GM12878 (cell line): ENCODE measurements at regions not wholly inside any gene's neighbourhood (a gene's known extent, or its start where the extent isn't known, plus 50 kb on each side); places are given as distances from the start of the nearest gene placed in this dataset.

Experiments
- ATAC-seq: fragments of 200-7000 bp; cut with Tn5 transposase; 3 replicates; pipeline ENCODE4 v1.9.1; 2020; ENCODE audit warnings: mild to moderate bottlenecking, moderate library complexity
- BruUV-seq: library from RNA; stranded (reverse); fragments of 400-500 nt; replicated peaks from 2 replicates; lab custom pipeline; 2021; lab: Mats Ljungman, UMichigan
- CTCF ChIA-PET: fragments of 300-600 bp; sonication (Branson Sonifier 250); formaldehyde crosslinking; extraction: SDS; loops from one replicate; lab custom pipeline; 2021; ENCODE audit warnings: inconsistent platforms; lab: Yijun Ruan, JAX
- POLR2A ChIA-PET: fragments of 350-600 bp; formaldehyde crosslinking; extraction: SDS; loops from one replicate; lab custom pipeline; 2021; ENCODE audit warnings: inconsistent platforms; lab: Charles Lee
- RAD21 ChIA-PET: fragments of 300-600 bp; sonication (Branson Sonifier 250); formaldehyde crosslinking; loops from one replicate; lab custom pipeline; 2023; ENCODE audit warnings: antibody characterized with exemption; ENCODE audit not compliant: unreplicated experiment; lab: Charles Lee
- SMC1A ChIA-PET: fragments of 300-600 bp; sonication (Branson Sonifier 250); formaldehyde crosslinking; loops from one replicate; lab custom pipeline; 2023; ENCODE audit not compliant: unreplicated experiment, uncharacterized antibody; lab: Charles Lee
- DNase-seq: peaks from one replicate; pipeline ENCODE4 v3.0.0-alpha.2; 2011; ENCODE audit warnings: low read depth, low spot score
- FAIRE-seq: peaks from 3 replicates; lab custom pipeline; 2011; peaks lifted over from hg19 to GRCh38; lab: Jason Lieb, UNC
- H2AFZ ChIP-seq: 2 replicates; pipeline ENCODE4 v1.6.0; 2011; ENCODE audit warnings: low read depth, low read length, control low read depth; ENCODE audit not compliant: control insufficient read depth
- H3K27ac ChIP-seq: 2 replicates; pipeline ENCODE4 v1.5.1; 2011; ENCODE audit warnings: control low read depth; ENCODE audit not compliant: control insufficient read depth, insufficient read depth
- H3K27me3 ChIP-seq, 2 experiments: replicated peaks in 1 of 2; 2 replicates each; pipeline versions ENCODE4 v1.6.0 to v1.6.1; 2011; ENCODE audit warnings: low read length in 1 of 2; ENCODE audit not compliant: control insufficient read depth in 2 of 2, insufficient read depth in 2 of 2
- H3K36me3 ChIP-seq, 2 experiments: 2 replicates each; pipeline ENCODE4 v1.5.1; 2011; ENCODE audit warnings: low read length in 1 of 2; ENCODE audit not compliant: control insufficient read depth in 2 of 2, insufficient read depth in 2 of 2
- H3K4me1 ChIP-seq: 2 replicates; pipeline ENCODE4 v1.6.1; 2011; ENCODE audit warnings: mild to moderate bottlenecking, low read length, moderate library complexity, mixed read lengths; ENCODE audit not compliant: control insufficient read depth, insufficient read depth
- H3K4me2 ChIP-seq: 2 replicates; pipeline ENCODE4 v1.6.0; 2011; ENCODE audit warnings: control low read depth; ENCODE audit not compliant: control insufficient read depth, insufficient read depth
- H3K4me3 ChIP-seq: fragments of 200-600 bp; sonication (generic); 2 replicates; pipeline ENCODE4 v1.5.1; 2016
- H3K79me2 ChIP-seq: 2 replicates; pipeline ENCODE4 v1.6.0; 2011; ENCODE audit warnings: low read length; ENCODE audit not compliant: control insufficient read depth, insufficient read depth
- H3K9ac ChIP-seq: 2 replicates; pipeline ENCODE4 v1.8.0; 2011; ENCODE audit warnings: low read length, control low read depth, mixed read lengths; ENCODE audit not compliant: control insufficient read depth, insufficient read depth
- H3K9me3 ChIP-seq: replicated peaks from 3 replicates; pipeline ENCODE4 v1.5.1; 2011; ENCODE audit warnings: mild to moderate bottlenecking, low read length; ENCODE audit not compliant: control insufficient read depth, insufficient read depth
- H4K20me1 ChIP-seq: 2 replicates; pipeline ENCODE4 v1.6.0; 2011; ENCODE audit not compliant: control insufficient read depth, insufficient read depth
- ASH2L ChIP-seq: fragments of 300-600, 200-600 bp; sonication (generic); IDR thresholded peaks from 2 replicates; pipeline ENCODE4 v1.6.1; 2017; ENCODE audit warnings: low read depth, mild to moderate bottlenecking, borderline replicate concordance
- EP300 ChIP-seq, 2 experiments: fragments of 150-350 bp in 1 of 2; IDR thresholded peaks; 2 replicates each; pipeline ENCODE4 v1.6.1; 2011 to 2012; ENCODE audit warnings: low read depth in 2 of 2, low read length in 2 of 2, borderline replicate concordance in 1 of 2, improper control_type of control experiment in 1 of 2, inconsistent platforms in 1 of 2; ENCODE audit not compliant: control insufficient read depth in 1 of 2
- FOXK2 ChIP-seq: fragments of 450-650 bp; IDR thresholded peaks from 2 replicates; pipeline ENCODE4 v1.6.1; 2017; ENCODE audit warnings: mild to moderate bottlenecking, moderate library complexity
- IRF4 ChIP-seq: IDR thresholded peaks from 2 replicates; pipeline ENCODE4 v1.6.1; 2011; ENCODE audit warnings: low read depth, low read length
- MTA3 ChIP-seq: IDR thresholded peaks from 2 replicates; pipeline ENCODE4 v1.6.1; 2012; ENCODE audit warnings: low read length, inconsistent platforms, borderline replicate concordance
- NBN ChIP-seq: fragments of 450-650 bp; IDR thresholded peaks from 2 replicates; pipeline ENCODE4 v1.6.1; 2016
- PAX5 ChIP-seq: IDR thresholded peaks from 2 replicates; pipeline ENCODE4 v1.6.1; 2011; ENCODE audit warnings: low read depth, low read length, borderline replicate concordance
- SMAD5 ChIP-seq: IDR thresholded peaks from 2 replicates; pipeline ENCODE4 v1.6.1; 2016; ENCODE audit warnings: antibody characterized with exemption, low read depth
- SMARCA5 ChIP-seq: fragments of 450-650 bp; IDR thresholded peaks from 2 replicates; pipeline ENCODE4 v1.6.1; 2017; ENCODE audit warnings: mild to moderate bottlenecking
- SPI1 ChIP-seq: IDR thresholded peaks from 2 replicates; pipeline ENCODE4 v1.6.1; 2011; ENCODE audit warnings: low read depth, mild to moderate bottlenecking, low read length, moderate library complexity, borderline replicate concordance; ENCODE audit not compliant: insufficient read depth
- ZBED1 ChIP-seq: IDR thresholded peaks from 2 replicates; pipeline ENCODE4 v1.6.1; 2016; ENCODE audit warnings: borderline replicate concordance
- ZNF217 ChIP-seq: fragments of 450-650 bp; IDR thresholded peaks from 2 replicates; pipeline ENCODE4 v1.6.1; 2017; ENCODE audit warnings: antibody characterized with exemption, mild to moderate bottlenecking
- WGBS: methylation state at CpG from one replicate; pipeline ENCODE4 v1.1.6; 2016; ENCODE audit warnings: low lambda C conversion rate; ENCODE audit not compliant: insufficient replicate concordance, insufficient coverage; ENCODE audit errors: missing lambda C conversion rate; 5-methylcytosine and 5-hydroxymethylcytosine counted together
- in situ Hi-C: fragments of 300-500 bp; cut with MboI; formaldehyde crosslinking; loops from 9 replicates; pipeline ENCODE4 v1.14.3; 2018; ENCODE audit warnings: mixed read lengths
- intact Hi-C: fragments of 100-400 bp; cut with micrococcal nuclease; formaldehyde crosslinking; loops from one replicate; pipeline ENCODE4 v1.14.2; 2022; ENCODE audit not compliant: unreplicated experiment
- TF ChIP-seq, protein P1 (sequence below): IDR thresholded peaks from 2 replicates; pipeline ENCODE4 v1.6.1; 2012; ENCODE audit warnings: low read depth, low read length, improper control_type of control experiment
- TF ChIP-seq, protein P2 (sequence below): fragments of 450-650 bp; IDR thresholded peaks from 2 replicates; pipeline ENCODE4 v1.6.1; 2017; ENCODE audit warnings: mild to moderate bottlenecking, moderate library complexity
- TF ChIP-seq, protein P3 (sequence below): fragments of 450-650 bp; IDR thresholded peaks from 2 replicates; pipeline ENCODE4 v1.6.1; 2016; ENCODE audit warnings: mild to moderate bottlenecking, moderate library complexity, borderline replicate concordance

DNA sequence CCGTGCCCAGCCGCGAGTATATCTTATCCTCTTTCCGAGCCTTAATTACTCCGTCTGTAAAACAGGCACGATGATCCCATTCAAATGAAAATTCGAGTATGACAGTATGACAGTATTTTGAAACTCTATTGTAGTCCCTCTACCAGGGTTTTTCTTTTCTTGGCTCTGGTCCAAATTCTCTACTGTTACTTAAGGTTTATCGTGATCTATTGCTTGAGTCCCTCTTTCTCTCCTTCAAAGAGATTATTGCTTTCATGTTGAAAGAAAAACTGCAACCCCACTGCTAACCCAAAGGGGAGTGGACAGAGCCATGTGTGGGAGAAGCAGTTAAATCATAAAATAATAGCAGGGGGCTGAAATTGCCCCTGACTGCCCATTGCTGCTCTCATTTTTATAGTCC is 1156.6 kb upstream of the AUTS2 start (continued):
- TF ChIP-seq, protein P1, sequence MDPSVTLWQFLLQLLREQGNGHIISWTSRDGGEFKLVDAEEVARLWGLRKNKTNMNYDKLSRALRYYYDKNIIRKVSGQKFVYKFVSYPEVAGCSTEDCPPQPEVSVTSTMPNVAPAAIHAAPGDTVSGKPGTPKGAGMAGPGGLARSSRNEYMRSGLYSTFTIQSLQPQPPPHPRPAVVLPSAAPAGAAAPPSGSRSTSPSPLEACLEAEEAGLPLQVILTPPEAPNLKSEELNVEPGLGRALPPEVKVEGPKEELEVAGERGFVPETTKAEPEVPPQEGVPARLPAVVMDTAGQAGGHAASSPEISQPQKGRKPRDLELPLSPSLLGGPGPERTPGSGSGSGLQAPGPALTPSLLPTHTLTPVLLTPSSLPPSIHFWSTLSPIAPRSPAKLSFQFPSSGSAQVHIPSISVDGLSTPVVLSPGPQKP, result no peak
- TF ChIP-seq NBN (no peak), MTA3 (no peak)

DNA sequence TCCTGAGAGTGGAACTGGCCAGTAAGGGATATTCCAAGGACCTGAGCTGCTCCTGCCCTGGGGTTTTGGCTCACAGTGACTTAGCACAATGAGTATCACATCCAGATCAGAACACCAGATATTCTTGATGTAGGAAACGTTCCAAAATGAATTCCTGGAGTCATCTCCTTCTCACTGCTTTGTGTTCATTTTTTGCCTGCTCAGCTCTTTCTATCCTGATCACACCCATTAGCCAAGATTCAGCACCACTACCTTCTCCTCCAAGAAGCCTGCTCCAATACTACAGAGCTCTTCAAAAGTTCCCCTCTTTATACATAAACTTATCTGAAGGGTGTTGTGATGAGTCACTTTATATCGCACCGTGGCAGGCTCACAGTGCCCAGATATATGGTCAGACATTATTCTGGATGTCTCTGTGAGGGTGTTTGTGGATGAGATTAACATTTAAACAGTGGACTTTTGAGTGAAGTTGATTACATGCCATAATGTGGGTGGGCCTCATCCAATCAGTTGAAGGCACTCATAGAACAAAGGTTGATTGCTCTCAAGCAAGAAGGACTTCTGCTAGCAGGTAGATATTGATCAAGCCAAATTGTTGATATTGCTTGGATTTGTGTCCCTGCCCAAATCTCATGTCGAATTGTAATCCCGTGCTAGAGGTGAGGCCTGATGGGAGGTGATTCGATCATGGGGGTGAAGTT is 1155.2 kb upstream of the AUTS2 start:
- ChIA-PET CTCF (no interaction called here), RAD21 (no interaction called here), POLR2A (no interaction called here), SMC1A (no interaction called here)
- no peaks in the 10 kb centered on the region for H3K36me3 ChIP-seq
- H2AFZ ChIP-seq, result no peak overlapping the region
- H3K9me3 ChIP-seq, result no peaks in the 10 kb centered on the region; the same call in 2 of the 3 replicates
- no peak overlapping the region for H3K4me3 ChIP-seq
- no peaks in the 10 kb centered on the region for H3K4me1 ChIP-seq
- ATAC-seq, result no peak
- H3K79me2 ChIP-seq, result no peaks in the 10 kb centered on the region
- H4K20me1 ChIP-seq, result no peaks in the 10 kb centered on the region
- FAIRE-seq, result no peak
- no TSS peak for BruUV-seq
- intact Hi-C loops, result no loop called here
- WGBS, result 22% methylated on average over 6 of the region's 6 CpGs
- H3K4me2 ChIP-seq, result no peak overlapping the region
- no peaks in the 10 kb centered on the region for H3K27me3 ChIP-seq
- in situ Hi-C loops, result no loop called here
- H3K9ac ChIP-seq, result no peak overlapping the region
- H3K27ac ChIP-seq, result no peak overlapping the region
- no peak for DNase-seq
- TF ChIP-seq FOXK2, result no peak
- TF ChIP-seq ZNF217, result no peak
- no peak for TF ChIP-seq PAX5
- TF ChIP-seq, protein P2, sequence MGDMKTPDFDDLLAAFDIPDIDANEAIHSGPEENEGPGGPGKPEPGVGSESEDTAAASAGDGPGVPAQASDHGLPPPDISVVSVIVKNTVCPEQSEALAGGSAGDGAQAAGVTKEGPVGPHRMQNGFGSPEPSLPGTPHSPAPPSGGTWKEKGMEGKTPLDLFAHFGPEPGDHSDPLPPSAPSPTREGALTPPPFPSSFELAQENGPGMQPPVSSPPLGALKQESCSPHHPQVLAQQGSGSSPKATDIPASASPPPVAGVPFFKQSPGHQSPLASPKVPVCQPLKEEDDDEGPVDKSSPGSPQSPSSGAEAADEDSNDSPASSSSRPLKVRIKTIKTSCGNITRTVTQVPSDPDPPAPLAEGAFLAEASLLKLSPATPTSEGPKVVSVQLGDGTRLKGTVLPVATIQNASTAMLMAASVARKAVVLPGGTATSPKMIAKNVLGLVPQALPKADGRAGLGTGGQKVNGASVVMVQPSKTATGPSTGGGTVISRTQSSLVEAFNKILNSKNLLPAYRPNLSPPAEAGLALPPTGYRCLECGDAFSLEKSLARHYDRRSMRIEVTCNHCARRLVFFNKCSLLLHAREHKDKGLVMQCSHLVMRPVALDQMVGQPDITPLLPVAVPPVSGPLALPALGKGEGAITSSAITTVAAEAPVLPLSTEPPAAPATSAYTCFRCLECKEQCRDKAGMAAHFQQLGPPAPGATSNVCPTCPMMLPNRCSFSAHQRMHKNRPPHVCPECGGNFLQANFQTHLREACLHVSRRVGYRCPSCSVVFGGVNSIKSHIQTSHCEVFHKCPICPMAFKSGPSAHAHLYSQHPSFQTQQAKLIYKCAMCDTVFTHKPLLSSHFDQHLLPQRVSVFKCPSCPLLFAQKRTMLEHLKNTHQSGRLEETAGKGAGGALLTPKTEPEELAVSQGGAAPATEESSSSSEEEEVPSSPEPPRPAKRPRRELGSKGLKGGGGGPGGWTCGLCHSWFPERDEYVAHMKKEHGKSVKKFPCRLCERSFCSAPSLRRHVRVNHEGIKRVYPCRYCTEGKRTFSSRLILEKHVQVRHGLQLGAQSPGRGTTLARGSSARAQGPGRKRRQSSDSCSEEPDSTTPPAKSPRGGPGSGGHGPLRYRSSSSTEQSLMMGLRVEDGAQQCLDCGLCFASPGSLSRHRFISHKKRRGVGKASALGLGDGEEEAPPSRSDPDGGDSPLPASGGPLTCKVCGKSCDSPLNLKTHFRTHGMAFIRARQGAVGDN, result no peak
- TF ChIP-seq IRF4, result no peak
- TF ChIP-seq SPI1, result no peak
- TF ChIP-seq SMAD5, result no peak
- no peak for TF ChIP-seq EP300 (IDR thresholded peaks at IDR 0.05; ENCODE audit: borderline replicate concordance in 1 of 2, control insufficient read depth in 1 of 2, low read depth in 2 of 2, low read length in 2 of 2)
- no peak for TF ChIP-seq ZBED1
- TF ChIP-seq SMARCA5, result no peak
- no peak for TF ChIP-seq ASH2L
- TF ChIP-seq, protein P3, sequence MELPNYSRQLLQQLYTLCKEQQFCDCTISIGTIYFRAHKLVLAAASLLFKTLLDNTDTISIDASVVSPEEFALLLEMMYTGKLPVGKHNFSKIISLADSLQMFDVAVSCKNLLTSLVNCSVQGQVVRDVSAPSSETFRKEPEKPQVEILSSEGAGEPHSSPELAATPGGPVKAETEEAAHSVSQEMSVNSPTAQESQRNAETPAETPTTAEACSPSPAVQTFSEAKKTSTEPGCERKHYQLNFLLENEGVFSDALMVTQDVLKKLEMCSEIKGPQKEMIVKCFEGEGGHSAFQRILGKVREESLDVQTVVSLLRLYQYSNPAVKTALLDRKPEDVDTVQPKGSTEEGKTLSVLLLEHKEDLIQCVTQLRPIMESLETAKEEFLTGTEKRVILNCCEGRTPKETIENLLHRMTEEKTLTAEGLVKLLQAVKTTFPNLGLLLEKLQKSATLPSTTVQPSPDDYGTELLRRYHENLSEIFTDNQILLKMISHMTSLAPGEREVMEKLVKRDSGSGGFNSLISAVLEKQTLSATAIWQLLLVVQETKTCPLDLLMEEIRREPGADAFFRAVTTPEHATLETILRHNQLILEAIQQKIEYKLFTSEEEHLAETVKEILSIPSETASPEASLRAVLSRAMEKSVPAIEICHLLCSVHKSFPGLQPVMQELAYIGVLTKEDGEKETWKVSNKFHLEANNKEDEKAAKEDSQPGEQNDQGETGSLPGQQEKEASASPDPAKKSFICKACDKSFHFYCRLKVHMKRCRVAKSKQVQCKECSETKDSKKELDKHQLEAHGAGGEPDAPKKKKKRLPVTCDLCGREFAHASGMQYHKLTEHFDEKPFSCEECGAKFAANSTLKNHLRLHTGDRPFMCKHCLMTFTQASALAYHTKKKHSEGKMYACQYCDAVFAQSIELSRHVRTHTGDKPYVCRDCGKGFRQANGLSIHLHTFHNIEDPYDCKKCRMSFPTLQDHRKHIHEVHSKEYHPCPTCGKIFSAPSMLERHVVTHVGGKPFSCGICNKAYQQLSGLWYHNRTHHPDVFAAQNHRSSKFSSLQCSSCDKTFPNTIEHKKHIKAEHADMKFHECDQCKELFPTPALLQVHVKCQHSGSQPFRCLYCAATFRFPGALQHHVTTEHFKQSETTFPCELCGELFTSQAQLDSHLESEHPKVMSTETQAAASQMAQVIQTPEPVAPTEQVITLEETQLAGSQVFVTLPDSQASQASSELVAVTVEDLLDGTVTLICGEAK, result no peak
